ENCODE measurements at regions not wholly inside any gene's neighbourhood (a gene's known extent, or its start where the extent isn't known, plus 50 kb on each side); places are given as distances from the start of the nearest gene placed in this dataset.
"Not testable (repeated sequence)": the region's sequence is repeated elsewhere in the genome, so short reads cannot be mapped to it uniquely, and the experiment has no call there.

GRCh38 chr7:85708221-85708620 lies 521.4 kb upstream of the SEMA3D start:
- intact Hi-C loops (cut with micrococcal nuclease) = no loop called here
- DNase-seq (no peak), ATAC-seq (no peak)

DNA sequence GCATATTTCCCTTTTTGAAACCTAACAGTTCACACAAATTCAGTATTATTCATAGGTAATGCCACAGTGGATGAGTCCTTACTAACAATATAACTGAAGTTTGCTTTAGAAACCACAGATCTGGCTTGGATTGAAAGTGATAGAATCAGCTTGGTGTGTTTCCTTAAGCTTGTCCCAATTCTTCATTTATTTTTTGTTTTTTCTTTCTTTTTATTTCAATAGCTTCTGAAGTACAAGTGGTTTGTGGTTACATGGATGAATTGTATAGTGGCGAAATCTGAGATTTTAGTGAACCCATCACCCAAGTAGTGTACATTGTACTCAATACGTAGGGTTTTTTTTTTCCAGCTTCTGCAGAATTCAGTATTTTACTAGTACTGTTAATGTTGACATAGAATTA lies 518.2 kb upstream of the SEMA3D start:
- ATAC-seq (no peak), DNase-seq (no peak)
- intact Hi-C loops (cut with micrococcal nuclease) = no loop called here

GRCh38 chr7:85703251-85704010 lies 516.6 kb upstream of the SEMA3D start:
- intact Hi-C loops (cut with micrococcal nuclease) = no loop called here
- ATAC-seq (no peak), DNase-seq (no peak)

DNA sequence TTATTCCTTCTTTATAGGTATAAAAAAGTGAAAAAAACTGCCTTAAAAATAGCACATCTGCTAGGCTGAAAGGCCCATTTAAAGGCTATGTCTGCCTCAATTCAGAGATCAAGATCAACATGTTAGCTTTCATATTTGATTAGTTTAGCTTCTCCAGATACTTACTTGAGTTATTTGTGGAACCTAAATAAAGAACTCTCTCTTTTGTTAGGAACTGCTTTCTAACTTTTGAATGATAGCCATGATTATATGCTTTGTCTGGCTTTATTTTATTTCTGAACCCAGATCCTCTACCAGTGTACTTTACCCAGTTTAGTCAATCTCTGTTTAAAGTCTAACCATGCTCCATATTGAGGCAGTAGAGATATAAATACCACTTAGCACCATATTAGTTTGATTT lies 515.5 kb upstream of the SEMA3D start:
- no peak for ATAC-seq
- no peak for DNase-seq
- intact Hi-C loops (cut with micrococcal nuclease) = no loop called here

GRCh38 chr7:85699482-85699881 lies 512.6 kb upstream of the SEMA3D start:
- no peak for ATAC-seq
- no peak for DNase-seq
- intact Hi-C loops (cut with micrococcal nuclease) = no loop called here

- no peak for DNase-seq
- no peak for ATAC-seq
- intact Hi-C loops (cut with micrococcal nuclease) = no loop called here
Measured at GRCh38 chr7:85695533-85695932, 508.7 kb upstream of the SEMA3D start.

DNA sequence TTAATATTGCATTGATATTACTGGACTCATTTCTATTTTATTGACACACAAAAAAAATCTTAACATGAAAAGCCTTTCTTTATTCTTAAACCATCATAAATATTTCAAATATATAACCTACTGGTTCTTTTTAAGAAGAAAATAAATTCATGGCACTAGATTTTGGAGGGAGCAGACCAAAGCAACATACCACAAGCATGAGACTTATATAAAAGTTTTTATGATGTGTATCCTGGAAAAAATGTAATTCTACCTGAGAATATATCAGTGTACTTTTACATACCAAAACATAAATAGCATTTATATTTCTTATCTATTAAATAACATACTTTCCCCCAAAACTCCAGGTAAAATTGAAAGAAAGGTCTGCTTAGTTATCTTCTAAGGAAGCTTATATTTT lies 508.2 kb upstream of the SEMA3D start:
- intact Hi-C loops (cut with micrococcal nuclease) = no loop called here
- no peak for DNase-seq
- ATAC-seq = no peak

DNA sequence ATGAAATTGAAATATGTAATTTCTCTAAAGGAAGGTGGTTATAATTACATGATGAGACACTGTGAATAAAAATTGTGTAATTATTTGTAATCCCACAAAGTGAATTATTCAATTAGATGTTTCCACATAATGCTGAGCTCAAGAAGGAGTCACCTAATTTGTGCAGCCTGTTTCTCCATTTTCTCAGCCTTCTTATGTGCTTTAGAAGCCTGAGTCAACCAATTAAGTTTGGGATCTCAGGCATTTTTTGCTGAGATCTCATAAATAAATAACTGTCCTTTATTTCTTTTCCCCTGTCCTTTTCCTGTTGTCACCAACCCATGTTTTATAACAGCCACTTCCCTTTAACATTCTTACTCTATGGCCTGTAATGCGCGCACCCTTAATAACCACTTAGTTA lies 506.5 kb upstream of the SEMA3D start:
- no peak for ATAC-seq
- intact Hi-C loops (cut with micrococcal nuclease) = no loop called here
- no peak for DNase-seq

DNA sequence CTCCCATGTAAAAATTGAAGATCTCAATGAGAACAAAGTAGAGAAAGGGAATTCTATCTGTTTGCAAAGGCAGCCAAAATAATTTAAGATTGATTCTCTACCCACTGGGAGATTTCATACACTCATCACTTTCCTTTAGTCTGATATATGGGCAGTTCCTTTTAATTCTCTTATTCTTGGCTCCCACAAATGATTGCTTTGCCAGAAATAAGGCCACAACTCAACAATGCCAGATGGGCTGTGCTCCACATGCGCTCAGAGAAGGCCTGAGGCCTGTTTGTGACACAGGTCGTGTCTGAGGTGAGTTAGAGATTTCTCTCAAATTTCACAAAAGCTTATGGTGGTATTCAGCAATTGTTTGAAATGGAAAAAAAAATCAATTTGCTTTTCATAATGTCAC lies 501.9 kb upstream of the SEMA3D start:
- DNase-seq = no peak
- ATAC-seq = no peak
- intact Hi-C loops (cut with micrococcal nuclease) = no loop called here

DNA sequence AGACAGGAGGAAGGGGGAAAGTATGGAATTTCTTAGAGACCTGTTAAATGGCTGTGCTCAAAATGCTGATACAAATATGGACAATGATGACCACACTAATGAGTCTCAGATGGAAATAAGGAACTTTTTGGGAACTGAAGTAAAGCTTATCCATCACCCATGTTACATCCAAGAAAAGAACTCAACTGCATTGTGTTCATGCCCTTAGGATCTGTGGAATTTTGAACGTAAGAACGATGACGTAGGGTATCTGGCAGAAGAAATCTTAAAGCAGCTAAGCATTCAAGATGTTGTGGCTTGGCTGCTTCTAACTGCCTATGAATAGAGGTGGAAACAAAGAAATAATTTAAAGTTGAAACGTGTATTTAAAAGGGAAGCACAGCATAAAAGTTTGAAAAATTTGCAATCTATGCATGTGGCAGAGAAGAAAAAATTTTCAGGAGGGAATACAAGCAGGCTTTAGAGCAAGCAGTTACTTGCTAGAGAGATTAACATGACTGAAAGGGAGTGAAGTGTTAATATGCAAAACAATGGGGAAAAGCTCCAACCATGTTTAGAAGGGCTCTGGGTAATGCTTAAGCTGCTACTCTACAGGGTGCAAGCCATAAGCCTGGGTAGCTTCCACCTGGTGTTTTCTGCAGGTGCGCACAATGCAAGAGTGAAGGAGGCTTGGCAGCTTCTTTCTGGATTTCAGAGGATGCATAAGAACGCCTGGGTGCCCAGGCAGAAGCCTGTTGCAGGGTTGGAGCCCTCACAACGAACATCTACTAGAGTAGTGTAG lies 499.7 kb upstream of the SEMA3D start:
- DNase-seq (no peak), ATAC-seq (no peak)
- intact Hi-C loops (cut with micrococcal nuclease) = no loop called here

DNA sequence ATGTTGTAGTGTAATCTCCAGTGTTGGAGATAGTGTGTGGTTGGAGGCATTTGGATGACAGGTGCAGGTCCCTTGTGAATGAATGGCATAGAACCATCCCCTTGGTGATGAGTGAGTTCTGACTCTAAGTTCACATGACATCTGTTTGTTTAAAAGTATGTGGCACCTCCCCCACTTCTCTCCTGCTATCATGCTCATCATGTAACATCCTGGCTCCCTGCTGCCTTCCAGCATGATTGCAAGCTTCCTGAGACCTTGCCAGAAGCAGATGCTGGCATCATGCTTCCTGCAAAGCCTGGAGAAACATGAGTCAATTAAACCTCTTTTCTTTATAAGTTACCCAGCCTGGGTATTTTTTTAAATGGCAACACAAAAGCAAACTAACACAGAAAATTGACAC lies 499.0 kb upstream of the SEMA3D start:
- DNase-seq = no peak
- intact Hi-C loops (cut with micrococcal nuclease) = no loop called here
- ATAC-seq = no peak

- intact Hi-C loops (cut with micrococcal nuclease) = no loop called here
- ATAC-seq = no peak
Measured at GRCh38 chr7:85682833-85683620, 496.2 kb upstream of the SEMA3D start.

GRCh38 chr7:85681241-85681640 lies 494.4 kb upstream of the SEMA3D start:
- intact Hi-C loops (cut with micrococcal nuclease) = no loop called here
- no peak for ATAC-seq
- no peak for DNase-seq

More at GRCh38 chr7:85682833-85683620, 496.2 kb upstream of the SEMA3D start:
- no peak for DNase-seq

DNA sequence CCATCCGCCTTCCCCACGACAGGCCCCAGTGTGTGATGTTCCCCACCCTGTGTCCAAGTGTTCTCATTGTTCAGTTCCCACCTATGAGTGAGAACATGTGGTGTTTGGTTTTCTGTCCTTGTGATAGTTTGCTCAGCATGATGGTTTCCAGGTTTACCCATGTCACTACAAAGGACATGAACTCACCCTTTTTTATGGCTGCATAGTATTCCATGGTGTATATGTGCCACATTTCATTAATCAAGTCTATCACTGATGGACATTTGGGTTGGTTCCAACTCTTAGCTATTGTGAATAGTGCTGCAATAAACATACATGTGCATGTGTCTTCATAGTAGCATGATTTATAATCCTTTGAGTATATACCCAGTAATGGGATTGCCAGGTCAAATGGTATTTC lies 488.2 kb upstream of the SEMA3D start:
- intact Hi-C loops (cut with micrococcal nuclease); DNase-seq; ATAC-seq: not testable (repeated sequence)

- no peak for DNase-seq
- no peak for ATAC-seq
- intact Hi-C loops (cut with micrococcal nuclease) = no loop called here
Measured at GRCh38 chr7:85673876-85674275, 487.0 kb upstream of the SEMA3D start.

- DNase-seq = no peak
- intact Hi-C loops (cut with micrococcal nuclease) = no loop called here
- ATAC-seq = no peak
Measured at GRCh38 chr7:85669225-85669624, 482.4 kb upstream of the SEMA3D start.

DNA sequence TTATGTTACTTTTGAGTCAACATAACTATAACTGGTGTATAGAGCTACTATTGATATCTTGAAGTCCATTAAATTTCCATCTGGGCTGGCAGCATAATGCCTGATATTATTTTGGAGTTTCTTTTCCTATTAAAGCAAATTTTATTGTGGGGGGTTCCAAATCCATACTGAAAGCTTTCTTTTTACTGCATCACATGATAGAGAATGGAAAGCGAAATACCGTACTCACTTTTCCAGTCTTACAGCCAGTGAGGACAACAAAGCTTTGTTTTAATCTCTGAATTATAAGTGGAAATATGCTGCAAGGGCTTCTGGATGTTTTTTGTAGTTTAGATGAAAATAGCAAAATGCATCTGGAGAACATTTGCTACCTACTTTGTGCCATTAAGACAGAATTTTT lies 477.5 kb upstream of the SEMA3D start:
- ATAC-seq (no peak), DNase-seq (no peak)
- intact Hi-C loops (cut with micrococcal nuclease) = no loop called here

DNA sequence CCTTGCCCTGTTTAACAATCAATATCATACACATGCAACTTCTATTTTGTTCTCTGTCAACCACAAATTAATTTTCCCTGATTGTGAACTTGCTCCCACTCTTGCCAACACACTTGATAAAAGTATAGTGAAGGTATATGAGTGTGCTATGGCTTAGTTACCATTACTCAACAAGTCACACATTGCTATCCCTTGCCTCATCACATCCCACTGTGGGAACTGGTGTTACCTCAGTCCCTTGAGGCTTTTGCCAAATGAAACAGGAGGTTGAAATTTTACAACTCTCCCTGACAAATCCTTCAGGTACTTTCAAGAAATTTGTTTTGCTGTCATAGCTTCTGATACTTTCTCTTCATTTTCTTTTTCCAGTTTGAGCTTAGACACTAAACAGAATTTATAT lies 472.5 kb upstream of the SEMA3D start:
- ATAC-seq (no peak), DNase-seq (no peak)
- intact Hi-C loops (cut with micrococcal nuclease) = no loop called here

DNA sequence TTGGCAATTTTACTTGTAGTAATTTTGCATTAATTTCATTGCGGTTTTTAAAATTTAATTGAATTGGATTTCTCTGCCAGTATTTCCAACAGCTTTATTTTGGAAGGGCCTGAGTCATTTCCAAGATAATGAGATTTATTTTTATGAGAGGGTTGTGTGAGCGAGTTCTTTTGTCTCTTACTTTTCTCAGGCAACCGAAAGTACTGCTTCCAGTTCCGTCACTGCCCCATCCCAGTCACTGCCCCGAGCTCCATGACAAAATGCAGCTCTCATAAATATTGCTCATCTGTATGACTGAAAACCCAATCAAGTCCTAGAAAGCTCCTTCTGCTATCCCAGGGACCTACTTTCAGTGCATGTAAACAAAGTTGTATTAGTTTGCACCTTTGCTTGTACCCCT lies 468.4 kb upstream of the SEMA3D start:
- DNase-seq = no peak
- intact Hi-C loops (cut with micrococcal nuclease) = no loop called here
- no peak for ATAC-seq

GRCh38 chr7:85644272-85644671 lies 457.4 kb upstream of the SEMA3D start:
- ATAC-seq (no peak), DNase-seq (no peak)
- intact Hi-C loops (cut with micrococcal nuclease) = no loop called here
